ENCODE measurements at regions not wholly inside any gene's neighbourhood (a gene's known extent, or its start where the extent isn't known, plus 50 kb on each side); places are given as distances from the start of the nearest gene placed in this dataset.
A peak's percentile ranks its signal among the peaks of the same experiment; 100 is the strongest.

DNA sequence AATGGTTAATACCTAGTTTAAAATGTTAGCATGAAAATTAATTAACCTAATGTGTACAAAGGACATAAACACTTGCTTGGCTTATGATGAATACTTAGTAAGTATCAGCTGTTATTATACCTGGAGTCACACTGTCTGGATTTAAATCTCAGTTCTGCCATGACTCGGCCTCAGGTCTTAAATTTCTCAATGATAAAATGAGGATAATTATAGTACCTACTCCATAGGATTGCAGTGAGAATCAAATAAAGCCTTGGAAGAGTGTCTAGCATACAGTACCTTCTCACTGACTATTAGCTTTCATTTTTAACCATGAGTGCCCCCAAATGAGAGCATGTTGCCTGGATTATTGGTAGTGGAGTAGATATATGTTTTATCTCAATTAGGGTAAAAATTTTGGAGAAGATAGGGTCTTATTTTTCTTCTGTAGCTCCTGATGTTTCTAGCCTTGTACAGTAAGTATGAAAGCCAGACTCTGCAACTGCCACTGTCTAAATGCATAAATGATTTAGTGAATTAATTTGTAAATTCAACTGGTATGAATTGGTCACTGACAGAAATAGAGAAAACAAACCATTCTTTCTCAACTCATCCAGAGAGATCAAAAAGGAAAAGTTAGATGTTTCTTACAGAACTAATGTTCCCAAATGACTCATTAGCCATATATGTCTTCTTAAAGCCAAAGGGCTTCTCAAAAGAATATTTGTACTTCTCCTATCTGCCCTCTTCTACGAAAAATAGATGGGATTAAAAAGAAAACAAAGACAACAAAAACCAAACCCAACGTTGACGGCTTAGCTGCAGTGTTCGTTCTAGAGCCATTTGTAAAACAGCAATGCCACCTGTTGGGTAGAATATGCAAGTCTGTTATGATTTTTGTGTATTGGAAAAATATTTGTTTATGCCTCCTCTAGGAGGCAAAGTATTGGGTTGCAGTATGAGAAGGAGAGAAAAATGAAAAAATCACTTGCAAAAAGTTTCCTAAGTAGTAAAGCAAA lies 53.8 kb upstream of the MROH9 start:
- Histone ChIP-seq H3K9me3 (no peaks in the 10 kb centered on the region), H3K36me3 (no peaks in the 10 kb centered on the region), H3K4me1 (peaks cover 0 to 13% (median 0%) of the 10 kb centered on the region in 4 donors), H3K27me3 (no peaks in the 10 kb centered on the region), H3K27ac (no peak overlapping the region), H3K4me3 (no peak overlapping the region)
- TF ChIP-seq POLR2A (IDR thresholded peaks at IDR 0.05), result no peak
- TF ChIP-seq, protein P1, sequence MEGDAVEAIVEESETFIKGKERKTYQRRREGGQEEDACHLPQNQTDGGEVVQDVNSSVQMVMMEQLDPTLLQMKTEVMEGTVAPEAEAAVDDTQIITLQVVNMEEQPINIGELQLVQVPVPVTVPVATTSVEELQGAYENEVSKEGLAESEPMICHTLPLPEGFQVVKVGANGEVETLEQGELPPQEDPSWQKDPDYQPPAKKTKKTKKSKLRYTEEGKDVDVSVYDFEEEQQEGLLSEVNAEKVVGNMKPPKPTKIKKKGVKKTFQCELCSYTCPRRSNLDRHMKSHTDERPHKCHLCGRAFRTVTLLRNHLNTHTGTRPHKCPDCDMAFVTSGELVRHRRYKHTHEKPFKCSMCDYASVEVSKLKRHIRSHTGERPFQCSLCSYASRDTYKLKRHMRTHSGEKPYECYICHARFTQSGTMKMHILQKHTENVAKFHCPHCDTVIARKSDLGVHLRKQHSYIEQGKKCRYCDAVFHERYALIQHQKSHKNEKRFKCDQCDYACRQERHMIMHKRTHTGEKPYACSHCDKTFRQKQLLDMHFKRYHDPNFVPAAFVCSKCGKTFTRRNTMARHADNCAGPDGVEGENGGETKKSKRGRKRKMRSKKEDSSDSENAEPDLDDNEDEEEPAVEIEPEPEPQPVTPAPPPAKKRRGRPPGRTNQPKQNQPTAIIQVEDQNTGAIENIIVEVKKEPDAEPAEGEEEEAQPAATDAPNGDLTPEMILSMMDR (IDR thresholded peaks at IDR 0.05), result peak in 4 of 6 experiments; percentile 21 to 85 (median 74)
- DNase-seq, result no peak
